ENCODE measurements at regions not wholly inside any gene's neighbourhood (a gene's known extent, or its start where the extent isn't known, plus 50 kb on each side); places are given as distances from the start of the nearest gene placed in this dataset.
A peak's percentile ranks its signal among the peaks of the same experiment; 100 is the strongest.

DNA sequence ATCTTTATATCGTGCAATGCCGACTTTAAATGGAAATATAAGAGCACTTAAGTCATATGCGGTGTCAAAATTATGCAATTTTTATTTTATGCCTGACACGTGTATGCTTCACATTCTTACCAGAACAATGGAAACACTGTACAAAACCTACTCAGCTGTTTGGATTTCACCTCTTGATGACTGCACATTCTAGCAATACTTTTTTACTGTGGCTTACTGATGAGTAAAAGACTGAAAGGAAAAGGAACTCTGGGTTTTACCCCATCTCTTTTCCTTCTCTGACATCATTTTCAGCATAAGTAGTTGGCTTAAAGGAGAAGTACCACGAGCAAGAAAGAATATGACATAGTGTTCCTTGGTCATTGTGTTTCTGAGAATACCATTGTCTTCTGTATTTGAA lies 142.8 kb downstream of the POLR2M start:
- Histone ChIP-seq H4K20me1 (ENCODE audit: insufficient read depth, low read length) (no peaks in the 10 kb centered on the region), H3K4me1 (ENCODE audit: low read length) (no peaks in the 10 kb centered on the region), H3K27ac (ENCODE audit: low read length) (no peak overlapping the region)

DNA sequence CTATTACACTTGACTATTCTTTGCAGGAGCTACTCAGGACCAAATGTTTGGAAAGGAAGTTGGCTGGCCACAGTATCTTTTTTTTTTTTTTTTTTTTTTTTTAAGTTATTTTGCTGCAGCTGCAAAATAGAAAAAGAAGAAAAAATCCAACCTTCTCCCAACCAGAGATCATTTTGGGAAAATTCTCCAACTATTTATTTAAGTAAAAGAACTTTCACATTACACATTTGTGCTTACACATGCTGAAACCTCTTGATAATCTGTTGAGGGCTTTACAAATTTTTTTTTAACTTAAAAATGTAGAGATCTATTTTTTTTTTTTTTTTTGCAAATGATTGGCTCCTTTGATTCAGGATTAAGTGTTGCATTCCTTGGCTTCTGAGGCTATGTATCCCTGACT lies 148.0 kb downstream of the POLR2M start:
- DNase-seq = no peak
- H3K36me3 ChIP-seq (replicated peaks; ENCODE audit: insufficient read depth, low read length) = no peaks in the 10 kb centered on the region
- no peak for TF ChIP-seq EZH2 (optimal IDR thresholded peaks at IDR 0.05; ENCODE audit: low read depth, low read length)
- TF ChIP-seq, protein P1, sequence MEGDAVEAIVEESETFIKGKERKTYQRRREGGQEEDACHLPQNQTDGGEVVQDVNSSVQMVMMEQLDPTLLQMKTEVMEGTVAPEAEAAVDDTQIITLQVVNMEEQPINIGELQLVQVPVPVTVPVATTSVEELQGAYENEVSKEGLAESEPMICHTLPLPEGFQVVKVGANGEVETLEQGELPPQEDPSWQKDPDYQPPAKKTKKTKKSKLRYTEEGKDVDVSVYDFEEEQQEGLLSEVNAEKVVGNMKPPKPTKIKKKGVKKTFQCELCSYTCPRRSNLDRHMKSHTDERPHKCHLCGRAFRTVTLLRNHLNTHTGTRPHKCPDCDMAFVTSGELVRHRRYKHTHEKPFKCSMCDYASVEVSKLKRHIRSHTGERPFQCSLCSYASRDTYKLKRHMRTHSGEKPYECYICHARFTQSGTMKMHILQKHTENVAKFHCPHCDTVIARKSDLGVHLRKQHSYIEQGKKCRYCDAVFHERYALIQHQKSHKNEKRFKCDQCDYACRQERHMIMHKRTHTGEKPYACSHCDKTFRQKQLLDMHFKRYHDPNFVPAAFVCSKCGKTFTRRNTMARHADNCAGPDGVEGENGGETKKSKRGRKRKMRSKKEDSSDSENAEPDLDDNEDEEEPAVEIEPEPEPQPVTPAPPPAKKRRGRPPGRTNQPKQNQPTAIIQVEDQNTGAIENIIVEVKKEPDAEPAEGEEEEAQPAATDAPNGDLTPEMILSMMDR (IDR thresholded peaks at IDR 0.05; ENCODE audit: low read length) = no peak

More for the DNA sequence above, 142.8 kb downstream of the POLR2M start:
- Histone ChIP-seq H3K27me3 (replicated peaks; ENCODE audit: insufficient read depth, low read length) (no peaks in the 10 kb centered on the region), H3K36me3 (replicated peaks; ENCODE audit: insufficient read depth, low read length) (no peaks in the 10 kb centered on the region), H3K9ac (ENCODE audit: low read length) (no peak overlapping the region), H3K9me2 (replicated peaks; ENCODE audit: insufficient read depth, low read length) (no peaks in the 10 kb centered on the region), H3K4me2 (ENCODE audit: low read depth, low read length) (no peak overlapping the region), H3K79me2 (ENCODE audit: low read length) (no peaks in the 10 kb centered on the region), H2AFZ (ENCODE audit: low read length) (no peak overlapping the region), H3K9me3 (replicated peaks; ENCODE audit: insufficient read depth, low read length) (no peaks in the 10 kb centered on the region), H3K4me3 (ENCODE audit: low read length) (no peak overlapping the region), H3F3A (ENCODE audit: insufficient read depth, low read length) (no peaks in the 10 kb centered on the region)
- TF ChIP-seq EZH2phosphoT487 (IDR thresholded peaks at IDR 0.05; ENCODE audit: low read length) = no peak
- no peak for TF ChIP-seq EZH2 (optimal IDR thresholded peaks at IDR 0.05; ENCODE audit: low read depth, low read length)
- TF ChIP-seq, protein P1 (IDR thresholded peaks at IDR 0.05; ENCODE audit: low read length) = no peak
- DNase-seq = no peak

DNA sequence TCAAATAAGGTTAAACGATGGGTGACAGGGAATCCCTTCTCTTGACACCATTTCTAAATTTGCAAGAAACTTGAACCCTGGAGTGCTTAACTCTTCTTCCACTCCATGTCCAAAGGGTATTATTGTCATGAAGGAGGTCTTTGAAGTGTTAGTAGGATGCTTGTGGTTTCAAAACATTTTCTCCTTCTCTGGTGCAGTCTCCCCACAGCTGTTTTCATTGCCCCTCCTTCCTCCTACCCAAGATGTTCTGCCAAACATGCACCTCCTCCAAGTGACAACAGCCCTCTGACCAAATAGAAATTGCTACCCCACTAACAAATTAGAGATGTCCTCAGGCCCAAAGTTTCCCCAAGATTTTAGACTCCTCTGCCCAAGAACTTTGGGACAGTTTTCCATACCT lies 151.4 kb downstream of the POLR2M start:
- Histone ChIP-seq H3K9ac (ENCODE audit: low read length) (no peak overlapping the region), H4K20me1 (ENCODE audit: insufficient read depth, low read length) (no peaks in the 10 kb centered on the region), H3K9me2 (replicated peaks; ENCODE audit: insufficient read depth, low read length) (no peaks in the 10 kb centered on the region), H3F3A (ENCODE audit: insufficient read depth, low read length) (no peaks in the 10 kb centered on the region), H3K36me3 (replicated peaks; ENCODE audit: insufficient read depth, low read length) (no peaks in the 10 kb centered on the region), H3K27me3 (replicated peaks; ENCODE audit: insufficient read depth, low read length) (no peaks in the 10 kb centered on the region), H3K9me3 (replicated peaks; ENCODE audit: insufficient read depth, low read length) (no peaks in the 10 kb centered on the region), H3K4me2 (ENCODE audit: low read depth, low read length) (no peak overlapping the region), H3K4me1 (ENCODE audit: low read length) (0 out of 2 replicates have a peak, but pooled peaks cover 3% of the 10 kb centered on the region), H3K4me3 (ENCODE audit: low read length) (no peak overlapping the region), H3K79me2 (ENCODE audit: low read length) (no peaks in the 10 kb centered on the region), H2AFZ (ENCODE audit: low read length) (no peak overlapping the region), H3K27ac (ENCODE audit: low read length) (no peak overlapping the region)
- peak; percentile 22 for DNase-seq
- TF ChIP-seq EZH2phosphoT487 (IDR thresholded peaks at IDR 0.05; ENCODE audit: low read length) (no peak), EZH2 (optimal IDR thresholded peaks at IDR 0.05; ENCODE audit: low read depth, low read length) (no peak)
- TF ChIP-seq, protein P1 (IDR thresholded peaks at IDR 0.05; ENCODE audit: low read length) = no peak

More for the DNA sequence above, 148.0 kb downstream of the POLR2M start:
- Histone ChIP-seq H2AFZ (ENCODE audit: low read length) (no peak overlapping the region), H3F3A (ENCODE audit: insufficient read depth, low read length) (no peaks in the 10 kb centered on the region), H3K9ac (ENCODE audit: low read length) (no peak overlapping the region), H3K4me1 (ENCODE audit: low read length) (0 out of 2 replicates have a peak, but pooled peaks cover 3% of the 10 kb centered on the region), H3K9me2 (replicated peaks; ENCODE audit: insufficient read depth, low read length) (no peaks in the 10 kb centered on the region), H3K9me3 (replicated peaks; ENCODE audit: insufficient read depth, low read length) (no peaks in the 10 kb centered on the region), H3K27me3 (replicated peaks; ENCODE audit: insufficient read depth, low read length) (no peaks in the 10 kb centered on the region), H3K4me2 (ENCODE audit: low read depth, low read length) (no peak overlapping the region), H3K4me3 (ENCODE audit: low read length) (no peak overlapping the region), H4K20me1 (ENCODE audit: insufficient read depth, low read length) (no peaks in the 10 kb centered on the region), H3K27ac (ENCODE audit: low read length) (no peak overlapping the region), H3K79me2 (ENCODE audit: low read length) (no peaks in the 10 kb centered on the region)
